ENCODE measurements at regions not wholly inside any gene's neighbourhood (a gene's known extent, or its start where the extent isn't known, plus 50 kb on each side); places are given as distances from the start of the nearest gene placed in this dataset.

- CTCF ChIA-PET: no interaction called here
- Histone ChIP-seq H3K36me3 (ENCODE audit: control insufficient read depth in 4 of 4, insufficient read depth in 4 of 4, low read length in 3 of 4) (no peaks in the 10 kb centered on the region), H3K27ac (ENCODE audit: insufficient read depth in 1 of 2, low read depth in 1 of 2, low read length in 2 of 2, poor library complexity in 1 of 2, severe bottlenecking in 2 of 2) (no peak overlapping the region), H3K27me3 (replicated peaks in 2 of 5; ENCODE audit: control insufficient read depth in 4 of 5, insufficient read depth in 5 of 5, low read length in 4 of 5) (peaks cover 0 to 37% (median 21%) of the 10 kb centered on the region in 5 experiments), H3K4me1 (ENCODE audit: control extremely low read depth in 1 of 4, control insufficient read depth in 4 of 4, insufficient read depth in 4 of 4, low read length in 3 of 4) (peaks cover 0 to 12% (median 3%) of the 10 kb centered on the region in 4 experiments), H3K4me3 (ENCODE audit: control insufficient read depth in 1 of 7, extremely low read depth in 1 of 7, insufficient read depth in 4 of 7, low read depth in 2 of 7, low read length in 6 of 7) (no peak overlapping the region), H3K9me3 (ENCODE audit: control extremely low read depth in 1 of 5, control insufficient read depth in 4 of 5, insufficient read depth in 2 of 5, low read depth in 1 of 5, low read length in 4 of 5) (no peaks in the 10 kb centered on the region)
- 100% methylated on average over 2 of the region's 3 CpGs for WGBS (ENCODE audit: insufficient coverage)
- POLR2A ChIA-PET: no interaction called here
- DNase-seq: no peak
Measured at GRCh38 chr6:147740326-147740725, 231.8 kb downstream of the SAMD5 start.

- Histone ChIP-seq H3K4me1 (ENCODE audit: control extremely low read depth in 1 of 4, control insufficient read depth in 4 of 4, insufficient read depth in 4 of 4, low read length in 3 of 4) (peaks cover 0 to 12% (median 3%) of the 10 kb centered on the region in 4 experiments), H3K27ac (ENCODE audit: insufficient read depth in 1 of 2, low read depth in 1 of 2, low read length in 2 of 2, poor library complexity in 1 of 2, severe bottlenecking in 2 of 2) (no peak overlapping the region), H3K36me3 (ENCODE audit: control insufficient read depth in 4 of 4, insufficient read depth in 4 of 4, low read length in 3 of 4) (no peaks in the 10 kb centered on the region), H3K4me3 (ENCODE audit: control insufficient read depth in 1 of 7, extremely low read depth in 1 of 7, insufficient read depth in 4 of 7, low read depth in 2 of 7, low read length in 6 of 7) (no peak overlapping the region), H3K9me3 (ENCODE audit: control extremely low read depth in 1 of 5, control insufficient read depth in 4 of 5, insufficient read depth in 2 of 5, low read depth in 1 of 5, low read length in 4 of 5) (no peaks in the 10 kb centered on the region), H3K27me3 (replicated peaks in 2 of 5; ENCODE audit: control insufficient read depth in 4 of 5, insufficient read depth in 5 of 5, low read length in 4 of 5) (peaks cover 0 to 34% (median 18%) of the 10 kb centered on the region in 5 experiments)
- DNase-seq: no peak
- POLR2A ChIA-PET: no interaction called here
- CTCF ChIA-PET: no interaction called here
- WGBS (ENCODE audit: insufficient coverage): 50% methylated on average over 2 of the region's 3 CpGs
Measured at GRCh38 chr6:147740916-147741315, 232.4 kb downstream of the SAMD5 start.

- Histone ChIP-seq H3K4me3 (ENCODE audit: control insufficient read depth in 1 of 7, extremely low read depth in 1 of 7, insufficient read depth in 4 of 7, low read depth in 2 of 7, low read length in 6 of 7) (no peak overlapping the region), H3K36me3 (ENCODE audit: control insufficient read depth in 4 of 4, insufficient read depth in 4 of 4, low read length in 3 of 4) (no peaks in the 10 kb centered on the region), H3K27me3 (replicated peaks in 2 of 5; ENCODE audit: control insufficient read depth in 4 of 5, insufficient read depth in 5 of 5, low read length in 4 of 5) (peaks cover 0 to 31% (median 15%) of the 10 kb centered on the region in 5 experiments), H3K4me1 (ENCODE audit: control extremely low read depth in 1 of 4, control insufficient read depth in 4 of 4, insufficient read depth in 4 of 4, low read length in 3 of 4) (peaks cover 0 to 12% (median 3%) of the 10 kb centered on the region in 4 experiments), H3K9me3 (ENCODE audit: control extremely low read depth in 1 of 5, control insufficient read depth in 4 of 5, insufficient read depth in 2 of 5, low read depth in 1 of 5, low read length in 4 of 5) (no peaks in the 10 kb centered on the region), H3K27ac (ENCODE audit: insufficient read depth in 1 of 2, low read depth in 1 of 2, low read length in 2 of 2, poor library complexity in 1 of 2, severe bottlenecking in 2 of 2) (no peak overlapping the region)
- CTCF ChIA-PET: no interaction called here
- DNase-seq: no peak
- POLR2A ChIA-PET: no interaction called here
- WGBS (ENCODE audit: insufficient coverage): 96% methylated on average over 7 of the region's 9 CpGs
Measured at GRCh38 chr6:147741389-147741788, 232.9 kb downstream of the SAMD5 start.

GRCh38 chr6:147742440-147742839 is 233.9 kb downstream of the SAMD5 start:
- Histone ChIP-seq H3K4me3 (ENCODE audit: control insufficient read depth in 1 of 7, extremely low read depth in 1 of 7, insufficient read depth in 4 of 7, low read depth in 2 of 7, low read length in 6 of 7) (no peak overlapping the region), H3K36me3 (ENCODE audit: control insufficient read depth in 4 of 4, insufficient read depth in 4 of 4, low read length in 3 of 4) (no peaks in the 10 kb centered on the region), H3K4me1 (ENCODE audit: control extremely low read depth in 1 of 4, control insufficient read depth in 4 of 4, insufficient read depth in 4 of 4, low read length in 3 of 4) (peaks cover 0 to 12% (median 3%) of the 10 kb centered on the region in 4 experiments), H3K27ac (ENCODE audit: insufficient read depth in 1 of 2, low read depth in 1 of 2, low read length in 2 of 2, poor library complexity in 1 of 2, severe bottlenecking in 2 of 2) (no peak overlapping the region), H3K27me3 (replicated peaks in 2 of 5; ENCODE audit: control insufficient read depth in 4 of 5, insufficient read depth in 5 of 5, low read length in 4 of 5) (peaks cover 0 to 23% (median 9%) of the 10 kb centered on the region in 5 experiments), H3K9me3 (ENCODE audit: control extremely low read depth in 1 of 5, control insufficient read depth in 4 of 5, insufficient read depth in 2 of 5, low read depth in 1 of 5, low read length in 4 of 5) (no peaks in the 10 kb centered on the region)
- 100% methylated on average over 1 of the region's 3 CpGs for WGBS (ENCODE audit: insufficient coverage)
- POLR2A ChIA-PET: no interaction called here
- CTCF ChIA-PET: no interaction called here
- DNase-seq: no peak

- no peaks in the 10 kb centered on the region for H3K9me3 ChIP-seq (ENCODE audit: control extremely low read depth in 1 of 5, control insufficient read depth in 4 of 5, insufficient read depth in 2 of 5, low read depth in 1 of 5, low read length in 4 of 5)
- no peak overlapping the region for H3K4me3 ChIP-seq (ENCODE audit: control insufficient read depth in 1 of 7, extremely low read depth in 1 of 7, insufficient read depth in 4 of 7, low read depth in 2 of 7, low read length in 6 of 7)
- no peak for DNase-seq
- H3K27me3 ChIP-seq (replicated peaks in 2 of 5; ENCODE audit: control insufficient read depth in 4 of 5, insufficient read depth in 5 of 5, low read length in 4 of 5): peaks cover 0 to 16% (median 7%) of the 10 kb centered on the region in 5 experiments
- no peak overlapping the region for H3K27ac ChIP-seq (ENCODE audit: insufficient read depth in 1 of 2, low read depth in 1 of 2, low read length in 2 of 2, poor library complexity in 1 of 2, severe bottlenecking in 2 of 2)
- POLR2A ChIA-PET: no interaction called here
- no peaks in the 10 kb centered on the region for H3K36me3 ChIP-seq (ENCODE audit: control insufficient read depth in 4 of 4, insufficient read depth in 4 of 4, low read length in 3 of 4)
- WGBS (ENCODE audit: insufficient coverage): no CpG with 5 or more reads among the region's 1 CpG
- CTCF ChIA-PET: no interaction called here
- H3K4me1 ChIP-seq (ENCODE audit: control extremely low read depth in 1 of 4, control insufficient read depth in 4 of 4, insufficient read depth in 4 of 4, low read length in 3 of 4): peaks cover 0 to 4% (median under 1%) of the 10 kb centered on the region in 4 experiments
Measured at GRCh38 chr6:147744012-147744411, 235.5 kb downstream of the SAMD5 start.

GRCh38 chr6:147749331-147749730 is 240.8 kb downstream of the SAMD5 start:
- ChIA-PET POLR2A (no interaction called here), CTCF (no interaction called here)
- Histone ChIP-seq H3K4me3 (ENCODE audit: control insufficient read depth in 1 of 7, extremely low read depth in 1 of 7, insufficient read depth in 4 of 7, low read depth in 2 of 7, low read length in 6 of 7) (no peak overlapping the region), H3K27me3 (replicated peaks in 2 of 5; ENCODE audit: control insufficient read depth in 4 of 5, insufficient read depth in 5 of 5, low read length in 4 of 5) (peaks cover 0 to 2% (median 0%) of the 10 kb centered on the region in 5 experiments), H3K4me1 (ENCODE audit: control extremely low read depth in 1 of 4, control insufficient read depth in 4 of 4, insufficient read depth in 4 of 4, low read length in 3 of 4) (no peaks in the 10 kb centered on the region), H3K36me3 (ENCODE audit: control insufficient read depth in 4 of 4, insufficient read depth in 4 of 4, low read length in 3 of 4) (no peaks in the 10 kb centered on the region), H3K27ac (ENCODE audit: insufficient read depth in 1 of 2, low read depth in 1 of 2, low read length in 2 of 2, poor library complexity in 1 of 2, severe bottlenecking in 2 of 2) (no peak overlapping the region), H3K9me3 (ENCODE audit: control extremely low read depth in 1 of 5, control insufficient read depth in 4 of 5, insufficient read depth in 2 of 5, low read depth in 1 of 5, low read length in 4 of 5) (no peaks in the 10 kb centered on the region)
- DNase-seq: no peak
- 100% methylated on average over 2 of the region's 5 CpGs for WGBS (ENCODE audit: insufficient coverage)

GRCh38 chr6:147750413-147750812 is 241.9 kb downstream of the SAMD5 start:
- Histone ChIP-seq H3K27ac (ENCODE audit: insufficient read depth in 1 of 2, low read depth in 1 of 2, low read length in 2 of 2, poor library complexity in 1 of 2, severe bottlenecking in 2 of 2) (no peak overlapping the region), H3K27me3 (replicated peaks in 2 of 5; ENCODE audit: control insufficient read depth in 4 of 5, insufficient read depth in 5 of 5, low read length in 4 of 5) (peaks cover 0 to 2% (median 0%) of the 10 kb centered on the region in 5 experiments), H3K4me1 (ENCODE audit: control extremely low read depth in 1 of 4, control insufficient read depth in 4 of 4, insufficient read depth in 4 of 4, low read length in 3 of 4) (no peaks in the 10 kb centered on the region), H3K9me3 (ENCODE audit: control extremely low read depth in 1 of 5, control insufficient read depth in 4 of 5, insufficient read depth in 2 of 5, low read depth in 1 of 5, low read length in 4 of 5) (no peaks in the 10 kb centered on the region), H3K4me3 (ENCODE audit: control insufficient read depth in 1 of 7, extremely low read depth in 1 of 7, insufficient read depth in 4 of 7, low read depth in 2 of 7, low read length in 6 of 7) (no peak overlapping the region), H3K36me3 (ENCODE audit: control insufficient read depth in 4 of 4, insufficient read depth in 4 of 4, low read length in 3 of 4) (no peaks in the 10 kb centered on the region)
- 100% methylated on average over 2 of the region's 4 CpGs for WGBS (ENCODE audit: insufficient coverage)
- DNase-seq: no peak
- ChIA-PET POLR2A (no interaction called here), CTCF (no interaction called here)

Data from common myeloid progenitor, CD34-positive (primary cell).